MM.1S (cell line): ENCODE measurements at regions not wholly inside any gene's neighbourhood (a gene's known extent, or its start where the extent isn't known, plus 50 kb on each side); places are given as distances from the start of the nearest gene placed in this dataset.

Source experiments
- EZH2 ChIP-seq: fragments of 300-600 bp; sonication (generic); optimal IDR thresholded peaks from 2 replicates; pipeline ENCODE3; 2017; ENCODE audit warnings: low read depth, mild to moderate bottlenecking, antibody characterized with exemption, low read length, mixed read lengths
- TF ChIP-seq, protein P1 (sequence below): fragments of 300-600 bp; sonication (generic); IDR thresholded peaks from 2 replicates; pipeline ENCODE4 v1.5.1; 2016; ENCODE audit warnings: antibody characterized with exemption, low read length, mixed read lengths

- TF ChIP-seq, protein P1, sequence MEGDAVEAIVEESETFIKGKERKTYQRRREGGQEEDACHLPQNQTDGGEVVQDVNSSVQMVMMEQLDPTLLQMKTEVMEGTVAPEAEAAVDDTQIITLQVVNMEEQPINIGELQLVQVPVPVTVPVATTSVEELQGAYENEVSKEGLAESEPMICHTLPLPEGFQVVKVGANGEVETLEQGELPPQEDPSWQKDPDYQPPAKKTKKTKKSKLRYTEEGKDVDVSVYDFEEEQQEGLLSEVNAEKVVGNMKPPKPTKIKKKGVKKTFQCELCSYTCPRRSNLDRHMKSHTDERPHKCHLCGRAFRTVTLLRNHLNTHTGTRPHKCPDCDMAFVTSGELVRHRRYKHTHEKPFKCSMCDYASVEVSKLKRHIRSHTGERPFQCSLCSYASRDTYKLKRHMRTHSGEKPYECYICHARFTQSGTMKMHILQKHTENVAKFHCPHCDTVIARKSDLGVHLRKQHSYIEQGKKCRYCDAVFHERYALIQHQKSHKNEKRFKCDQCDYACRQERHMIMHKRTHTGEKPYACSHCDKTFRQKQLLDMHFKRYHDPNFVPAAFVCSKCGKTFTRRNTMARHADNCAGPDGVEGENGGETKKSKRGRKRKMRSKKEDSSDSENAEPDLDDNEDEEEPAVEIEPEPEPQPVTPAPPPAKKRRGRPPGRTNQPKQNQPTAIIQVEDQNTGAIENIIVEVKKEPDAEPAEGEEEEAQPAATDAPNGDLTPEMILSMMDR: no peak
- TF ChIP-seq EZH2: no peak
Measured at GRCh38 chrX:95996294-95996693, 688.3 kb upstream of the DIAPH2 start.
